ENCODE measurements at regions not wholly inside any gene's neighbourhood (a gene's known extent, or its start where the extent isn't known, plus 50 kb on each side); places are given as distances from the start of the nearest gene placed in this dataset.
"Not testable (repeated sequence)": the region's sequence is repeated elsewhere in the genome, so short reads cannot be mapped to it uniquely, and the experiment has no call there.

GRCh38 chrY:16157801-16158200, 1633.5 kb downstream of the NLGN4Y start (continued):
- TF ChIP-seq REST (IDR thresholded peaks at IDR 0.05; ENCODE audit: unreplicated experiment) (no peak), ZNF114 (CRISPR knock-in tag; IDR thresholded peaks at IDR 0.05) (no peak), JUNB (IDR thresholded peaks at IDR 0.05; ENCODE audit: unreplicated experiment) (no peak), POLR2AphosphoS5 (IDR thresholded peaks at IDR 0.05; ENCODE audit: low read depth) (no peak)

GRCh38 chrY:16175740-16176139, 1651.4 kb downstream of the NLGN4Y start:
- not testable (repeated sequence) for H3K27me3 Mint-ChIP-seq (ENCODE audit: insufficient read depth, low read depth, poor library complexity); H4K20me1 ChIP-seq (replicated peaks; ENCODE audit: insufficient read depth); H3K4me2 ChIP-seq; H3K4me3 Mint-ChIP-seq; H3F3A ChIP-seq (replicated peaks; ENCODE audit: low read depth); H3K27ac ChIP-seq (ENCODE audit: low read depth); H3K4me1 Mint-ChIP-seq; ATAC-seq; H3K36me3 Mint-ChIP-seq (ENCODE audit: low read depth); H3K9me3 Mint-ChIP-seq; H3K27ac Mint-ChIP-seq; H3K4me1 ChIP-seq (ENCODE audit: insufficient read depth); H3K4me3 ChIP-seq; H2AFZ ChIP-seq; H3K79me2 ChIP-seq (replicated peaks; ENCODE audit: insufficient read depth); H3K36me3 ChIP-seq (ENCODE audit: insufficient read depth); H3K27me3 ChIP-seq (ENCODE audit: insufficient read depth); H3K9me2 ChIP-seq (ENCODE audit: insufficient read depth); DNase-seq (ENCODE audit: low spot score)

GRCh38 chrY:16205482-16205881, 1674.5 kb downstream of the CDY2B start:
- H3K36me3 ChIP-seq (ENCODE audit: insufficient read depth); H3K79me2 ChIP-seq (replicated peaks; ENCODE audit: insufficient read depth); H3K27me3 ChIP-seq (ENCODE audit: insufficient read depth); H3K36me3 Mint-ChIP-seq (ENCODE audit: low read depth); H3K27ac ChIP-seq (ENCODE audit: low read depth); H3K4me3 Mint-ChIP-seq; ATAC-seq; H3K27me3 Mint-ChIP-seq (ENCODE audit: insufficient read depth, low read depth, poor library complexity); H2AFZ ChIP-seq; H3K4me1 Mint-ChIP-seq; H3K9me3 Mint-ChIP-seq; H3K4me1 ChIP-seq (ENCODE audit: insufficient read depth); H3K4me2 ChIP-seq; H4K20me1 ChIP-seq (replicated peaks; ENCODE audit: insufficient read depth); H3F3A ChIP-seq (replicated peaks; ENCODE audit: low read depth); H3K27ac Mint-ChIP-seq; H3K4me3 ChIP-seq; DNase-seq (ENCODE audit: low spot score); H3K9me2 ChIP-seq (ENCODE audit: insufficient read depth): not testable (repeated sequence)

- not testable (repeated sequence) for H3K4me1 Mint-ChIP-seq; H2AFZ ChIP-seq; H3K4me3 ChIP-seq; ATAC-seq; H3K4me1 ChIP-seq (ENCODE audit: insufficient read depth); H3K4me2 ChIP-seq; H3K27ac Mint-ChIP-seq; H3K27me3 Mint-ChIP-seq (ENCODE audit: insufficient read depth, low read depth, poor library complexity); H3K36me3 ChIP-seq (ENCODE audit: insufficient read depth); H4K20me1 ChIP-seq (replicated peaks; ENCODE audit: insufficient read depth); H3F3A ChIP-seq (replicated peaks; ENCODE audit: low read depth); DNase-seq (ENCODE audit: low spot score); H3K79me2 ChIP-seq (replicated peaks; ENCODE audit: insufficient read depth); H3K27me3 ChIP-seq (ENCODE audit: insufficient read depth); H3K4me3 Mint-ChIP-seq; H3K9me3 Mint-ChIP-seq; H3K27ac ChIP-seq (ENCODE audit: low read depth); H3K9me2 ChIP-seq (ENCODE audit: insufficient read depth); H3K36me3 Mint-ChIP-seq (ENCODE audit: low read depth)
These were observed 1636.7 kb downstream of the CDY2B start for GRCh38 chrY:16243322-16243721.

GRCh38 chrY:16254551-16255295, 1625.3 kb downstream of the CDY2B start:
- H3K27ac Mint-ChIP-seq; H3K79me2 ChIP-seq (replicated peaks; ENCODE audit: insufficient read depth); H3K9me2 ChIP-seq (ENCODE audit: insufficient read depth); H3K9me3 Mint-ChIP-seq; H3K4me1 Mint-ChIP-seq; H3K27me3 Mint-ChIP-seq (ENCODE audit: insufficient read depth, low read depth, poor library complexity); H2AFZ ChIP-seq; H3K4me1 ChIP-seq (ENCODE audit: insufficient read depth); H3K4me2 ChIP-seq; H4K20me1 ChIP-seq (replicated peaks; ENCODE audit: insufficient read depth); DNase-seq (ENCODE audit: low spot score); H3K36me3 Mint-ChIP-seq (ENCODE audit: low read depth); H3K4me3 Mint-ChIP-seq; H3K27ac ChIP-seq (ENCODE audit: low read depth); H3F3A ChIP-seq (replicated peaks; ENCODE audit: low read depth); ATAC-seq; H3K36me3 ChIP-seq (ENCODE audit: insufficient read depth); H3K27me3 ChIP-seq (ENCODE audit: insufficient read depth); H3K4me3 ChIP-seq: not testable (repeated sequence)

GRCh38 chrY:16255778-16256177, 1624.2 kb downstream of the CDY2B start:
- not testable (repeated sequence) for H3K36me3 Mint-ChIP-seq (ENCODE audit: low read depth); H3K79me2 ChIP-seq (replicated peaks; ENCODE audit: insufficient read depth); H3K27me3 ChIP-seq (ENCODE audit: insufficient read depth); H3K4me1 Mint-ChIP-seq; H3K9me3 Mint-ChIP-seq; H3K36me3 ChIP-seq (ENCODE audit: insufficient read depth); H3K27ac ChIP-seq (ENCODE audit: low read depth); H3K4me3 Mint-ChIP-seq; H3K27ac Mint-ChIP-seq; H2AFZ ChIP-seq; ATAC-seq; H3K27me3 Mint-ChIP-seq (ENCODE audit: insufficient read depth, low read depth, poor library complexity); H3F3A ChIP-seq (replicated peaks; ENCODE audit: low read depth); H3K4me1 ChIP-seq (ENCODE audit: insufficient read depth); DNase-seq (ENCODE audit: low spot score); H3K9me2 ChIP-seq (ENCODE audit: insufficient read depth); H3K4me3 ChIP-seq; H3K4me2 ChIP-seq; H4K20me1 ChIP-seq (replicated peaks; ENCODE audit: insufficient read depth)

Measured in GM23338 (cell line).